HCEC 1CT (cell line): ENCODE measurements at regions not wholly inside any gene's neighbourhood (a gene's known extent, or its start where the extent isn't known, plus 50 kb on each side); places are given as distances from the start of the nearest gene placed in this dataset.

Experiments used
- DNase-seq: peaks from one replicate; pipeline ENCODE4 v3.0.0-alpha.2; 2017

GRCh38 chr2:37809931-37810570, 115.0 kb upstream of the RMDN2 start:
- DNase-seq = peak; percentile 75

- no peak for DNase-seq
Measured at GRCh38 chr2:37812414-37812813, 112.7 kb upstream of the RMDN2 start.

DNA sequence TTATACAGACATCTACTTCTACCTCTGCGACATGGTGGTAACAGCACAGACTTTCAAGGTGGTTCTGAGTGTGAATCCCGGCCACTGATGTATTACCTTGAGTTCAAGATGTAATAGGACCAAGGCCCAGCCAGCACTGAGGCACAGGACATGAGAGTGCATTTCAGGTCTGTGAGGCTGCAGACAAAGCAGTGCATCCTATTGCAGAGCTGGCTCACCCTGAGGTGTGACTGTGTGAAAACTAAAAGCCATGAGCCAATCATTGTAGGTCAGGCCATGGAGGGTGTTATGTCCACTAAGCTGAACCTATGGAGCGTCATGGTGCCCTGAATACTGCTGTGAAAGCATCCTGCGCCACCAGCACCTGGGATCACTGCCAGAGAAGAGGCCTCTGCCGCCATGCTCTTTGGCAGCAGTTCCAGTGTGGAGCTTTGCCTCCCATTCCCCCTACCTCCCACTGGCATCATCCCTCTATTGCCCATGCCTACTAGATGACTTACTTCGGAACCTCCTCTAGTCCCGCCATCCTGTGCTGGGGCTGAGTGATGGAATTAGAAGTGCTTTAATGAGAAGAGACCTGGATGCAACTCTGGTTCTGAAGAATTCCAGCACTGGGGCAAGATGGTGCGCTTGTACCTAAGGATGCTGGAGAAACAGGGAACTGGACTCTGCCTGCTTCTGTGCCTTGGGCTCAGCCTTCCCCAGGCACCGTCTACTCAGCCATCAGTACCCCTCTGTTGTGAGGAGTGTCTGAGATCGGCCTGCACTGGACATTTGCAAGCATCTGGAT, 112.0 kb upstream of the RMDN2 start:
- no peak for DNase-seq

DNA sequence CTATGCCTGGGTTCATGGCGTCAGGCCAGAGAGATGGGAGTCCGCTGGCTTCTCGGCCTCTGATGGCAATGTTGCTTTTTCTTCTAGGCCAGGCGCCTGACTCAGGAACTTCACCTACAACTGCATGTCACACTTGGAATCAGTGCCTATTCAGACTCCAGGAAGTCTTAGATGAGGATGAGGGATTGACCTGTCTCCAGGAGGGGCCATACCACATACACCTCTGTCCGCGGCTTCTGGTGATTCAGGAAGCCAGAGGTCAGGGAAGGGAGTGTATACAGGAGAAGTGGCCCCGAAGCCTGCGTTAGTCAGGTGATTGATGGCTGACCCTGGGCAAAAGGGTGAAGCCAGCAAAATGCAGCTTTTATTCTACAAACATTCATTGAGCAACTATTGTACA, 109.1 kb upstream of the RMDN2 start:
- DNase-seq = no peak

GRCh38 chr2:37816686-37817085, 108.4 kb upstream of the RMDN2 start:
- no peak for DNase-seq

DNA sequence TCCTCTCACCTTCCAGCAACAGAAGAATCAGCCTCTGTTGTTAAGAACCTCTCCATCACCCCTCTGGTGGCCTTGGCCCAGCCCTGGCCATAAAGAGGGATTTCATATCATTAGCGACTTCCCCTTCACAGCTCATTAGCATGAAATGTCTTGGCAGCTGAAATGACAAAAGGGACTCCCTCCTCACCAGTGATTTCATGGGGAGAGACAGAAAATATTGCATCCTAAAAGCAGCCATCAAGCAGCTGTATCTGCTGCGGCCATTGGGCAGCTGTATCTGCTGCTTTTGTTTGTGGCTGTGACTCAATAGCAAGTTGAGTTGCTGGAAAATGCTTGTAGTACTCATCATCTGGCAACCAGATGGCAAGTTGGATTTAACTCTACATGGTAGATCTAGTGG, 105.9 kb upstream of the RMDN2 start:
- DNase-seq = peak; percentile 95

- DNase-seq = no peak
Measured at GRCh38 chr2:37820471-37820986, 104.6 kb upstream of the RMDN2 start.

DNA sequence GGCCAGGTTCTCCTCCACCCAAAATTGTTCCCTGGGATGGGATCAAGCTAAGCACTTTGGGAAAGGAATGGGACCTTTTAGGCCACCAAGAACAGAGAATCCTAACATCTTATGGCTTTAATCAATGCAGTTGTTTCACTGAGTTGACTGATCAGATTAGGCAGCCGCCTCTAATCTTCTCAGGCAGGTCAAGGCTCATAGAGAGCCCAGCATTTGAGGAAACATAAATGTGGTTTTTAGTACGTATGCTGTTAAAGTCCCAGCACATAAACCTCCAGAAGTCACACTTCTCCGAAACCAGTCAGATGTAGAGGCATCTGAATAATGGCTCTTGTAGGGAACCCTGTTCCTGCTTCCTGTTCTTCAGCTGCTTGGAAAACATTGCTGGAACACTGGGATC, 99.5 kb upstream of the RMDN2 start:
- no peak for DNase-seq

DNA sequence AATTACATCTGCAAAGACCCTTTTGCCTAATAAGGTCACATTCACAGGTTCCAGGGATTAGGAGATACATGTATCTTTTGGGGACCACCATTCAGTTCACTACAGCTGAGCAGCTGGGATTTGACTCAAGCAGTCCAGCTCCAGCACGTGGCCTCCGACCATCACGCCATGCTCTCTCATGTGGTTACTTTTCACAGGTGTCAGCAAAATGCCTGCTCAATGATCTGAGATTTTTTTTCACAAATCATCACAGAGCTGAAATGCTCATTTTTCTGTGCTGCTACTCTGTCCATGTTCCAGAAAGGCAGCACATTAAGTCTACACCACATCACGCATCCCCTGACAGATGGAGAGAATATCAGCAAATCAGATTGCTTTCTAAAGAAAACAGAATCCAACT, 98.5 kb upstream of the RMDN2 start:
- DNase-seq = no peak

DNA sequence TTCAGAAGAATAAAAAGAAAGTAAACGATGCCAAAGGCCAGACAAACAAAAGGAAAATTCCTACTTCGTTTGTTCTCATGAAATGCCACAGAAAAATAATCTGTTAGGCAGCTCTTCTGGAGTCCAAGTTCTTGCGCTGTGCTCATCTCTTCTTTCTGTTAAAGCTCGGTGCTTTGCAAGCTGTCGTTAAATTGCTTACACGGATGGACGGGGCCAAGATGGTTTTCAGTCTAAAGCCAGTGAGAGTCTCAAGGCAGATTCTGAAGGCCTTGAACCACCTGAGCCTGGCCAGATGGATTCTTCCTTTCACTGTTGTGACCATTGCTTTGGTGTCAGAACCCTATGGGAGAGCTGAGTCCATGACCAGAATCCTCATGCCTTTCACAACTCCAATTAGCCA, 97.6 kb upstream of the RMDN2 start:
- no peak for DNase-seq

- peak; percentile 88 for DNase-seq
Measured at GRCh38 chr2:37827911-37828511, 97.1 kb upstream of the RMDN2 start.

DNA sequence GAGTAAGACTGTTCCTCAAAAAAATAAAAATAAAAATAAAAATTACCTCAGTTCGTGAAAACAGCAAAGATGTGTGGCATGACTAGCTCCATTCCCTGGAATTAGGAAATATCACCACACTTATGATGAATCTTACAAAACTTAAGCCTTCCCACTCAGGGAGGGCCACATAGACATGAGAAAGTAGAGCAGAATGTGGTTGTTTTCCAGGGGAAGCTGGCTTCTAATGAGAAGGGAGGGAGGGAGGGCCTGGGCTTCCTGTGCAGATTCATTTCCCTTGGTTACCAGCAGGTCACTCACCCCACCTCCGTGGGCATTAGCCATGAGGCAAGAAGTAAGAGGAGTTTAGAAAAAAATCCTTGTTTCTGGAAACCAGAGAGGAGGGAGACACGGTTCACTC, 95.9 kb upstream of the RMDN2 start:
- peak; percentile 99 for DNase-seq

DNA sequence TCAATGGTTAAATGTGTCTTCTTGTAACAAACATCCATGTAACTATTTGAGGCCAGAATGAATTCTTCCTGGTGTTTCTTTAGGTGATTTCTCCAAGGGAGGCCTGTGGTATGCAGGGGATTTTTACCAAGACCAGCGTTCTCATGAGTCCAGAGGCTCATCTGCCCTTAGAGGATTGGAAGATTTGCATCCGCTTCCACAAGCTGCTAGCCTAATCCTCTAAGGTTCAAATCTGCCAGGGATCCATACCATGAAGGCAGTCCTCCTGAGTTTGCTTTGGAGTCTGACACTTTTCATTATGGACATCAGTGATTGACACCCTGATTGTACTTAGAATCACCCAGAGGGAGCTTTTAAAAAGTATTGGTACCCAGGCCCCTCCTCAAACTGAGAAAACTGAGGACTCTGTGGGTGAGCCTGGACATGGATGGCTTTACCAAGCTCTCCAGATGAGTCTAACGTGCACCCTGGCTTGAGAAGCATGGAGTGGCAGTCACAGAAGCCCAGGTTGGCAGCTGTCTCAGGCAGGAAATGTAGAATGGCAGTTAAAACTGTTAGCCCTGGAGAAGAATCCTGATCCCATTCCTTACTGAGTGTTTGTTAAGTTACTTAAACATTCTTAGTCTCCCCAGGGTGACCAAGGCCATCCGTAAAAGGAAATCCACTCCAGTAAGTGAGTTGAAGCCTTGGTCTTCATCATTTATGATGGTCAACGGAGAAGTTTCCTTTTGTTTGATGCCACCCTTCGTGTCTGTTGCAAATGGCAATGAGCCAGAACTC, 95.3 kb upstream of the RMDN2 start:
- DNase-seq = no peak

DNA sequence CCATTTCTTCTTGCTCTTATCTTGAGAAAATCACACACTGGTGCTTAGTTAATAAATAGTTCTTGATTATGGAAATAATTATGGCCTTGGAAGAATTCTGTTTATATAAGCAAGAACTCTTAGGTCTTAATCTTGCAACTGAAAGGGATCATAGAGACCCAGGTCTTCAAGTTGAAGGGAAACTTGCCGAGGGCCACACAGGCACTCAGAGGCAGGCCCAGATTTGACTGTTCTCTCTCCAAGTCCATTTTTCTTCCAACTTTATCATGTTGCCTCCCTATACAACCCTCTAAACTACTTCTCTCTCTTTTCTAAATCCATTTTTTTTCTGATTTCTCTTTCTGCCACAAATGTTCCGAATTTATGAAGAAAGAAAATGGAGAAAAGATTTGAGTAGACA, 94.5 kb upstream of the RMDN2 start:
- no peak for DNase-seq

- DNase-seq = no peak
Measured at GRCh38 chr2:37831081-37831780, 93.9 kb upstream of the RMDN2 start.

GRCh38 chr2:37832590-37833197, 92.4 kb upstream of the RMDN2 start:
- peak; percentile 83 for DNase-seq

DNA sequence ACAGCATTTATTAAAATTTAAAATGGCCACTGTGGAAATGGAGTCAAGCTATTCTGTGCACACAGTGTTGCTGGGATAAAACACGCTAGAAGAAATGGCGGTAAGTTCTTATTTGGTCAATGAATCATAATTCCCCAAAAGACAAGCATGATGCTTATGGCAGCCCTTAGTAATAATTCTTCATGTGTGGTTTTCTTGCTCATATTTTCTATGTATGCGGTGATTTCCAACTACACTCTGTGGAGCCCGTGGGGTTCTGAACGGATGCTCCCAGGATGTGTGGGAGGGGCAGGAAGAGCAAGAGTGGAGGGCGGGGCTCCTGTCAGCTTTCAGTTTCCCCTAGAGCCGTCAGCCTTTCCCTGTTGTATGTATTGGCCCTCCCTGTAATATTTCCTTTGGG, 91.7 kb upstream of the RMDN2 start:
- DNase-seq = no peak

- no peak for DNase-seq
Measured at GRCh38 chr2:37836270-37836669, 88.8 kb upstream of the RMDN2 start.

- DNase-seq = no peak
Measured at GRCh38 chr2:37836711-37837110, 88.4 kb upstream of the RMDN2 start.

DNA sequence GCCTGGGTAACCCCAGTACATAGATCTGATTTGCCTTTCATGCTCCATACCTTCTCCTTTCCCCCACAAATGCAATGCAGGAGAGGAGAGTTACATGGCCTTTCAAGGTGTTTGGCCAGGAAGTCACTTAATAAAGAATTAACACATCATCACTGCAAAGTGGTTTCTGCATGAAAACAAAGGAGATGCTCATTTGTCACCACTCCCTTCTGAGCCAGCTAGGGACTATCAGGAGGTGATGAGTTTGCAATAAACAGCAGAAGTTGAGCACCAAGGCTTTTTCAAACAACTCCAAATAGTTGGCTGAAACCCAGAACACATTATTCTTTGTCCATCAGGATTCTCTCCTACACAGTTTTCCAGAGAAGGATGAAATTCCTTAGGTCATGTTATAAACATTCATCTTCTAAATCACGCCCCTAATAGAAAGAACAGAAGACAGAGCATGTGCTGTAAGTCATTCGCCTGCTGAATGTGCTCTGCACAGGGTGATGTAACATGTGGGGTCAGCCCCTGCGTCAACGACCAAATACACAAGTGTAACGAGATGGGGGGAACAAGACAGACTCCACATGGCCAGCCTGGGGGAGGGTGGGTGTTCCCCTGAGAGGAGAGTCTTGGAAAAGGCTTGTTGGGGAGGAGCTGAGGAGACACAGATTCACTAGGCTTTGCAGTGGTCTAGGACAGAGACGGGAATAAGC, 87.3 kb upstream of the RMDN2 start:
- DNase-seq = peak; percentile 59

GRCh38 chr2:37838541-37839167, 86.4 kb upstream of the RMDN2 start:
- no peak for DNase-seq
